Breast epithelium (tissue), 4 donors: ENCODE measurements at regions not wholly inside any gene's neighbourhood (a gene's known extent, or its start where the extent isn't known, plus 50 kb on each side); places are given as distances from the start of the nearest gene placed in this dataset.
A peak's percentile ranks its signal among the peaks of the same experiment; 100 is the strongest.

Experiments used
- DNase-seq, 2 donors: peaks; one replicate each; pipeline ENCODE4 v3.0.0-alpha.2; 2019; ENCODE audit warnings: low spot score in 2 of 2
- H3K27ac ChIP-seq, 2 donors: fragments of 200-600 bp; sonication (generic) in 1 of 2; one replicate each; pipeline ENCODE4 v1.5.1; 2016 to 2019; ENCODE audit warnings: mild to moderate bottlenecking in 1 of 2
- H3K27me3 ChIP-seq, 2 donors: fragments of 200-600 bp; sonication (generic) in 1 of 2; one replicate each; pipeline versions ENCODE4 v1.5.1 to v1.6.0; 2017 to 2019; ENCODE audit warnings: control low read depth in 1 of 2, mild to moderate bottlenecking in 1 of 2
- H3K36me3 ChIP-seq: fragments of 200-600 bp; one replicate; pipeline ENCODE4 v1.5.1; 2019
- H3K4me1 ChIP-seq, 2 donors: fragments of 200-600 bp; sonication (generic); one replicate each; pipeline ENCODE4 v1.5.1; 2016 to 2019; ENCODE audit warnings: control low read depth in 1 of 2
- H3K4me3 ChIP-seq, 3 donors: fragments of 200-600 bp; sonication (generic); 1 replicate in 2 of 3; 2 replicates in 1 of 3; pipeline ENCODE4 v1.5.1; 2016 to 2019; ENCODE audit warnings: mild to moderate bottlenecking in 3 of 3, moderate library complexity in 2 of 3
- H3K9me3 ChIP-seq, 2 donors: fragments of 200-600 bp; sonication (generic) in 1 of 2; one replicate each; pipeline ENCODE4 v1.5.1; 2016 to 2019; ENCODE audit warnings: control low read depth in 1 of 2
- CTCF ChIP-seq, 3 donors: fragments of 450-650 bp; IDR thresholded peaks; one replicate each; pipeline ENCODE4 v1.5.1; 2016 to 2017; ENCODE audit warnings: antibody characterized with exemption in 3 of 3, mild to moderate bottlenecking in 3 of 3, moderate library complexity in 3 of 3
- POLR2A ChIP-seq: fragments of 450-650 bp; IDR thresholded peaks from one replicate; pipeline ENCODE4 v1.6.1; 2016; ENCODE audit warnings: antibody characterized with exemption, mild to moderate bottlenecking, moderate library complexity
- POLR2AphosphoS5 ChIP-seq, 3 donors: sonication (generic); formaldehyde crosslinking; IDR thresholded peaks; one replicate each; pipeline ENCODE4 v1.6.1; 2017; ENCODE audit warnings: antibody characterized with exemption in 3 of 3
- intact Hi-C: fragments of 100-400 bp; cut with DNase I; formaldehyde crosslinking; loops from one replicate; pipeline ENCODE4 v1.15.1; 2023; ENCODE audit warnings: low total_unique reads

- no peaks in the 10 kb centered on the region for H3K36me3 ChIP-seq
- DNase-seq = no peak
- no peaks in the 10 kb centered on the region for H3K4me1 ChIP-seq
- TF ChIP-seq POLR2AphosphoS5 (IDR thresholded peaks at IDR 0.05) = no peak
- TF ChIP-seq POLR2A = no peak
- no peak for TF ChIP-seq CTCF (IDR thresholded peaks at IDR 0.05)
- H3K9me3 ChIP-seq = peaks cover 0 to 11% of the 10 kb centered on the region in 2 donors
- H3K27me3 ChIP-seq = peaks cover 0 to 18% of the 10 kb centered on the region in 2 donors
- no peak overlapping the region for H3K27ac ChIP-seq
- H3K4me3 ChIP-seq = no peak overlapping the region
- intact Hi-C loops = no loop called here
Measured at GRCh38 chr22:49439373-49439772, 388.3 kb downstream of the BRD1 start.

DNA sequence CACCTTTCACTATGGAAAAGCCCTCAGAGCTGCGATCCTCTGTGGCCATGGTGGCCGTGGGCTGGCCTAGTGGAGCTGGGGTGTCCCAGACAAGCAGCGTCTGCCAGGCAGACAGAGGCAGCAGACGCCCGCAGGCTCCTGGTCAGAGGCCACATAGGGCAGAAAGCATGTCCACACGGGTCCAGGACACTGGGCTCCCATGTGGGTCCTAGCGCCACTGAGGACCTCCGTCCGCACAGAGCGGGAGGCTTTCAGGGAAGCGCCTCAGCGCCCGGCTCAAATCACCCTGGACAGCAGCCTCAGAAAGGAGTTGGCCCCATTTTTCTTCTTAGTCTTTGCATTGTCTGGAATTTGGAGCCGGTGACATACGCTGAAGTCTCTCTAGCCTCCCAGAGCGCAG, 389.7 kb downstream of the BRD1 start:
- H3K27me3 ChIP-seq = peaks cover 0 to 28% of the 10 kb centered on the region in 2 donors
- intact Hi-C loops = no loop called here
- H3K4me1 ChIP-seq = no peaks in the 10 kb centered on the region
- TF ChIP-seq POLR2AphosphoS5 (IDR thresholded peaks at IDR 0.05) (no peak), CTCF (IDR thresholded peaks at IDR 0.05) (no peak), POLR2A (no peak)
- DNase-seq = peak in 1 of 2 donors; percentile 27
- H3K4me3 ChIP-seq = no peak overlapping the region
- H3K9me3 ChIP-seq = peaks cover 0 to 15% of the 10 kb centered on the region in 2 donors
- H3K27ac ChIP-seq = no peak overlapping the region
- H3K36me3 ChIP-seq = no peaks in the 10 kb centered on the region

DNA sequence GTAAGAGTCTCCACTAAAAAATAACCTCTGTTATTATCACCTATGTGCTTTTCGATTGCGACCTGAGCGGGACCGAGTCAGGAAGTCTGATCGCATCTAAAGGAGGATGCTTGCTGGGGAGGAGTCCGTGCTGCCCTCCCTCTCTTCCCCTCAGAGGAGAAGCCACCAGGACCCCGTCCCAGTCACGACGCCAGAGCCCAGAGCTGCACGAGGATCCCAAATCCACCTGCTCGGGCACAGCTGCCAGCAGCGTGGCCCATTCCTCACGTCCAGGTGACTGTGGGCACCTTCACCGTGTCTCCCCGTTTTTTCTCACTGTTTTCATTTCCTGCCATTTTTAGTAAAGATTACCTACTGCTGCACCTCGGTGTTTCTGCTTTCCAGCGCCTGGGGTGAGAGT, 390.3 kb downstream of the BRD1 start:
- intact Hi-C loops = no loop called here
- TF ChIP-seq POLR2A = no peak
- no peak for TF ChIP-seq CTCF (IDR thresholded peaks at IDR 0.05)
- no peak for TF ChIP-seq POLR2AphosphoS5 (IDR thresholded peaks at IDR 0.05)

DNA sequence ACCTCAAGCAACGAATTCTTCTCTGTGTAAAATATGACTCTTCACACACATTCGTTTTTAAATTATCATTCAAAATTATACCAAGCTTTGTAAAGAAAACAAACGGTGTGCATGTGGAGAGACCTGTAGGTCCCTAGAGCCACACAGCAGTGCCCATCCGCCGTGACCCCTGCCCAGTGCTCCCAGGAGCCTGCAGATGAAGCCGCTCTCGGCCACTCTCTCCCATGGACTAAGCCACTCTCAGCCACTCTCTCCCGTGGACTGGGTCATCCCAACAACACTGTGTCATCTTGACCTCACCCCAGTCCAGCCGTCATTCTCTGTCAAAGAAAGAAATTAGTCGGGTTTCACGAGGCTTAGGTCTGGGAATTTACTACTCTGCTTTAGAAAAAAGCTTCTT, 391.6 kb downstream of the BRD1 start:
- Histone ChIP-seq H3K4me3 (no peak overlapping the region), H3K36me3 (no peaks in the 10 kb centered on the region), H3K9me3 (peaks cover 0 to 15% of the 10 kb centered on the region in 2 donors), H3K27me3 (peaks cover 0 to 33% of the 10 kb centered on the region in 2 donors), H3K4me1 (no peaks in the 10 kb centered on the region), H3K27ac (no peak overlapping the region)
- DNase-seq = no peak
- TF ChIP-seq POLR2A = no peak
- TF ChIP-seq CTCF (IDR thresholded peaks at IDR 0.05) = no peak
- TF ChIP-seq POLR2AphosphoS5 (IDR thresholded peaks at IDR 0.05) = no peak
- intact Hi-C loops = no loop called here

More for the DNA sequence above, 390.3 kb downstream of the BRD1 start:
- Histone ChIP-seq H3K27me3 (peaks cover 0 to 32% of the 10 kb centered on the region in 2 donors), H3K4me3 (no peak overlapping the region), H3K27ac (no peak overlapping the region), H3K4me1 (no peaks in the 10 kb centered on the region), H3K9me3 (peaks cover 0 to 15% of the 10 kb centered on the region in 2 donors), H3K36me3 (no peaks in the 10 kb centered on the region)
- DNase-seq = peak in 1 of 2 donors; percentile 22

DNA sequence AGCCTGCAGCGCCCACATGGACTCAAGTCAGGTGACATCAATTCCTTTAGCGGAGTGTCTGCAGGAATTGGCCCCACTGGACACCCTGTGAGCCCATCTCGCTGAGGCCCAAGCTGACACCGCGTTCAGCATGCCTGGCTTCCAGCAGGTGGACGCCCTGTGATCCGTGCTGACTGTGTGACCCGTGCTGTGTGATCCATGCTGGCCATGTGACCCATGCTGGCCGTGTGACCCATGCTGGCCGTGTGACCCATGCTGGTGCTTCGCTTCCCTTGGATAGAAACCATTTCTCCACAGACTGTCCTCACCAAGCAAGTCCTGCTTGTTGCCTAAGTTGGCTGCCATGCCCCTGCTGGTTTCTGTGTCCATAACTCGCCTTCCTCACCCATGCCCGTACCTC, 392.1 kb downstream of the BRD1 start:
- peaks cover 0 to 15% of the 10 kb centered on the region in 2 donors for H3K9me3 ChIP-seq
- no peak overlapping the region for H3K27ac ChIP-seq
- H3K4me1 ChIP-seq = no peaks in the 10 kb centered on the region
- no peak overlapping the region for H3K4me3 ChIP-seq
- peaks cover 0 to 28% of the 10 kb centered on the region in 2 donors for H3K27me3 ChIP-seq
- intact Hi-C loops = no loop called here
- no peak for DNase-seq
- TF ChIP-seq POLR2A = no peak
- TF ChIP-seq POLR2AphosphoS5 (IDR thresholded peaks at IDR 0.05) = no peak
- no peak for TF ChIP-seq CTCF (IDR thresholded peaks at IDR 0.05)
- no peaks in the 10 kb centered on the region for H3K36me3 ChIP-seq
